Hematopoietic multipotent progenitor cell treated with erythropoietin and hydrocortisone succinate and interleukin-3 and kit ligand, for 17 days (in vitro differentiated cells): ENCODE measurements at regions not wholly inside any gene's neighbourhood (a gene's known extent, or its start where the extent isn't known, plus 50 kb on each side); places are given as distances from the start of the nearest gene placed in this dataset.
"Not testable (repeated sequence)": the region's sequence is repeated elsewhere in the genome, so short reads cannot be mapped to it uniquely, and the experiment has no call there.

ENCODE experiments used
- DNase-seq: peaks from one replicate; pipeline ENCODE4 v3.0.0-alpha.2; 2015; ENCODE audit warnings: low spot score

GRCh38 chr1:30660241-30660640, 63.1 kb downstream of the MATN1 start:
- DNase-seq, result no peak

GRCh38 chr1:30659702-30660101, 63.7 kb downstream of the MATN1 start:
- DNase-seq, result no peak

- DNase-seq, result not testable (repeated sequence)
Measured at GRCh38 chr1:30658375-30658774, 65.0 kb downstream of the MATN1 start.

GRCh38 chr1:30658014-30658336, 65.4 kb downstream of the MATN1 start:
- DNase-seq, result no peak

GRCh38 chr1:30657131-30658013, 66.0 kb downstream of the MATN1 start:
- no peak for DNase-seq

- DNase-seq, result no peak
Measured at GRCh38 chr1:30656171-30656940, 67.0 kb downstream of the MATN1 start.

GRCh38 chr1:30655672-30656071, 67.7 kb downstream of the MATN1 start:
- DNase-seq, result no peak

GRCh38 chr1:30654188-30654587, 69.2 kb downstream of the MATN1 start:
- DNase-seq, result no peak

- no peak for DNase-seq
Measured at GRCh38 chr1:30652152-30652841, 71.1 kb downstream of the MATN1 start.

- not testable (repeated sequence) for DNase-seq
Measured at GRCh38 chr1:30651395-30651794, 72.0 kb downstream of the MATN1 start.

- DNase-seq, result no peak
Measured at GRCh38 chr1:30650968-30651320, 72.4 kb downstream of the MATN1 start.

- no peak for DNase-seq
Measured at GRCh38 chr1:30650038-30650967, 73.1 kb downstream of the MATN1 start.

GRCh38 chr1:30649321-30649991, 73.9 kb downstream of the MATN1 start:
- DNase-seq, result no peak

- DNase-seq, result no peak
Measured at GRCh38 chr1:30648408-30649000, 74.9 kb downstream of the MATN1 start.

- no peak for DNase-seq
Measured at GRCh38 chr1:30645807-30646206, 77.6 kb downstream of the MATN1 start.

GRCh38 chr1:30642391-30643120, 80.8 kb downstream of the MATN1 start:
- DNase-seq, result no peak

- DNase-seq, result no peak
Measured at GRCh38 chr1:30641572-30642353, 81.6 kb downstream of the MATN1 start.

GRCh38 chr1:30639881-30640452, 83.4 kb downstream of the MATN1 start:
- DNase-seq, result no peak

GRCh38 chr1:30638811-30639210, 84.6 kb downstream of the MATN1 start:
- no peak for DNase-seq
